GM19351 (cell line): ENCODE measurements at regions not wholly inside any gene's neighbourhood (a gene's known extent, or its start where the extent isn't known, plus 50 kb on each side); places are given as distances from the start of the nearest gene placed in this dataset.

ENCODE experiments used
- ATAC-seq: cut with Tn5 transposase; IDR thresholded peaks from one replicate; pipeline ENCODE4 v1.9.1; 2021; ENCODE audit warnings: mild to moderate bottlenecking, moderate library complexity; ENCODE audit not compliant: unreplicated experiment

GRCh38 chr14:22458737-22459136, 130.3 kb downstream of the DAD1 start:
- no peak for ATAC-seq

GRCh38 chr14:22456998-22457594, 131.9 kb downstream of the DAD1 start:
- ATAC-seq, result no peak

GRCh38 chr14:22456421-22456820, 132.6 kb downstream of the DAD1 start:
- no peak for ATAC-seq

- no peak for ATAC-seq
Observed at GRCh38 chr14:22452330-22452729, 136.7 kb downstream of the DAD1 start.

GRCh38 chr14:22450266-22450665, 138.8 kb downstream of the DAD1 start:
- ATAC-seq, result no peak

- no peak for ATAC-seq
Observed at GRCh38 chr14:22449600-22449905, 139.5 kb downstream of the DAD1 start.

- ATAC-seq, result peak; percentile 50
Observed at GRCh38 chr14:22448905-22449599, 140.0 kb downstream of the DAD1 start.

GRCh38 chr14:22448035-22448904, 140.8 kb downstream of the DAD1 start:
- ATAC-seq, result peak; percentile 74

GRCh38 chr14:22438742-22439141, 150.3 kb downstream of the DAD1 start:
- no peak for ATAC-seq

- ATAC-seq, result no peak
Observed at GRCh38 chr14:22434901-22435550, 154.0 kb downstream of the DAD1 start.

- no peak for ATAC-seq
Observed at GRCh38 chr14:22434030-22434429, 155.0 kb downstream of the DAD1 start.

- no peak for ATAC-seq
Observed at GRCh38 chr14:22433069-22433468, 156.0 kb downstream of the DAD1 start.

GRCh38 chr14:22432348-22432976, 156.6 kb downstream of the DAD1 start:
- no peak for ATAC-seq

GRCh38 chr14:22429546-22430294, 159.3 kb downstream of the DAD1 start:
- ATAC-seq, result no peak

- ATAC-seq, result no peak
Observed at GRCh38 chr14:22428700-22429291, 160.2 kb downstream of the DAD1 start.

GRCh38 chr14:22427771-22428231, 161.2 kb downstream of the DAD1 start:
- no peak for ATAC-seq

- ATAC-seq, result no peak
Observed at GRCh38 chr14:22426711-22427110, 162.3 kb downstream of the DAD1 start.

- no peak for ATAC-seq
Observed at GRCh38 chr14:22423958-22424357, 165.1 kb downstream of the DAD1 start.

GRCh38 chr14:22422238-22422637, 166.8 kb downstream of the DAD1 start:
- ATAC-seq, result no peak
